Keratinocyte (primary cell): ENCODE measurements at regions not wholly inside any gene's neighbourhood (a gene's known extent, or its start where the extent isn't known, plus 50 kb on each side); places are given as distances from the start of the nearest gene placed in this dataset.

Experiments used
- EZH2 ChIP-seq: IDR thresholded peaks from one replicate; pipeline ENCODE4 v1.6.1; 2012; ENCODE audit warnings: inconsistent platforms, mild to moderate bottlenecking, low read length, moderate library complexity
- TF ChIP-seq, protein P1 (sequence below), 3 experiments: IDR thresholded peaks in 1 of 3; conservative IDR thresholded peaks in 1 of 3; optimal IDR thresholded peaks in 1 of 3; 2 replicates in 2 of 3; 3 replicates in 1 of 3; pipeline versions ENCODE3 to v1.5.1; 2011; ENCODE audit warnings: low read length in 3 of 3, mild to moderate bottlenecking in 3 of 3, moderate library complexity in 2 of 3, control low read depth in 1 of 3, inconsistent platforms in 1 of 3; ENCODE audit not compliant: insufficient read depth in 2 of 3; ENCODE audit errors: extremely low read depth in 1 of 3

- TF ChIP-seq, protein P1, sequence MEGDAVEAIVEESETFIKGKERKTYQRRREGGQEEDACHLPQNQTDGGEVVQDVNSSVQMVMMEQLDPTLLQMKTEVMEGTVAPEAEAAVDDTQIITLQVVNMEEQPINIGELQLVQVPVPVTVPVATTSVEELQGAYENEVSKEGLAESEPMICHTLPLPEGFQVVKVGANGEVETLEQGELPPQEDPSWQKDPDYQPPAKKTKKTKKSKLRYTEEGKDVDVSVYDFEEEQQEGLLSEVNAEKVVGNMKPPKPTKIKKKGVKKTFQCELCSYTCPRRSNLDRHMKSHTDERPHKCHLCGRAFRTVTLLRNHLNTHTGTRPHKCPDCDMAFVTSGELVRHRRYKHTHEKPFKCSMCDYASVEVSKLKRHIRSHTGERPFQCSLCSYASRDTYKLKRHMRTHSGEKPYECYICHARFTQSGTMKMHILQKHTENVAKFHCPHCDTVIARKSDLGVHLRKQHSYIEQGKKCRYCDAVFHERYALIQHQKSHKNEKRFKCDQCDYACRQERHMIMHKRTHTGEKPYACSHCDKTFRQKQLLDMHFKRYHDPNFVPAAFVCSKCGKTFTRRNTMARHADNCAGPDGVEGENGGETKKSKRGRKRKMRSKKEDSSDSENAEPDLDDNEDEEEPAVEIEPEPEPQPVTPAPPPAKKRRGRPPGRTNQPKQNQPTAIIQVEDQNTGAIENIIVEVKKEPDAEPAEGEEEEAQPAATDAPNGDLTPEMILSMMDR (optimal IDR thresholded peaks at IDR 0.05 in 1 of 3, IDR thresholded peaks at IDR 0.05 in 1 of 3, conservative IDR thresholded peaks at IDR 0.05 in 1 of 3; ENCODE audit: extremely low read depth in 1 of 3, insufficient read depth in 2 of 3, low read length in 3 of 3) = no peak
- TF ChIP-seq EZH2 = no peak
Measured at GRCh38 chr5:89208811-89209210, 325.8 kb upstream of the MEF2C start.
